ENCODE measurements at regions not wholly inside any gene's neighbourhood (a gene's known extent, or its start where the extent isn't known, plus 50 kb on each side); places are given as distances from the start of the nearest gene placed in this dataset.

DNA sequence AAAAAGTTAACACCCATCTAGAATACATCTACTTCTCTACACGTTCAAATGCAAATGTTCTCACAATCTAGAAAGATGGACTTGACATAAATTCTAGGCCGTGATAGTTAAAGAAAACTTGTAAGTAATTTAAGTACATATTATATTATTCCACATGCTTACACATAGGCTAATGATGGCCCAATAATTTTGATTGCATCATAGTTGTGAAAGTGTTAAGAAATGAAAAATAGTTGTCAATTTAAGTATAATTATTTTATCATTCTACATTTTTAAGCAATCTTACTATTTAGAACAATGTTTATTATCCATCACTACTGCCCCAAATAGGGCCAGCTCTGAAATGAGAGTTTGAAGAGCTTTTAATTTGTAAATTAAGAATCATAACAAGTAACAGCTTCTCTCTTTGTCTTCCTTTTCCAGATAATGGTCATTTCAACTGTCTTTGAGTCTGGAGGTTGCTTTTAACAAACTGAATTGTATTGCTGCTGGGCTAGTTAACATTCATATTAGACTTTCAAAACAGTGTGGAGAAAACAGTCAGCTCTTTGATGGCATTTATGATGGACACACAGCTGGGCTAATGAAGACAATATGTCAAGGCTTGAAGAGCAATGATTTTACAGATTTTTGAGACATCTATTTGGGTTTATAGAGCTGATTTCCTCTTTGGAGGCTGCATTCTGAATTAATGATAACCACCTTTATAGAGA, 246.1 kb upstream of the KCNH8 start:
- TF ChIP-seq POLR2A (IDR thresholded peaks at IDR 0.05), result no peak
- TF ChIP-seq, protein P1, sequence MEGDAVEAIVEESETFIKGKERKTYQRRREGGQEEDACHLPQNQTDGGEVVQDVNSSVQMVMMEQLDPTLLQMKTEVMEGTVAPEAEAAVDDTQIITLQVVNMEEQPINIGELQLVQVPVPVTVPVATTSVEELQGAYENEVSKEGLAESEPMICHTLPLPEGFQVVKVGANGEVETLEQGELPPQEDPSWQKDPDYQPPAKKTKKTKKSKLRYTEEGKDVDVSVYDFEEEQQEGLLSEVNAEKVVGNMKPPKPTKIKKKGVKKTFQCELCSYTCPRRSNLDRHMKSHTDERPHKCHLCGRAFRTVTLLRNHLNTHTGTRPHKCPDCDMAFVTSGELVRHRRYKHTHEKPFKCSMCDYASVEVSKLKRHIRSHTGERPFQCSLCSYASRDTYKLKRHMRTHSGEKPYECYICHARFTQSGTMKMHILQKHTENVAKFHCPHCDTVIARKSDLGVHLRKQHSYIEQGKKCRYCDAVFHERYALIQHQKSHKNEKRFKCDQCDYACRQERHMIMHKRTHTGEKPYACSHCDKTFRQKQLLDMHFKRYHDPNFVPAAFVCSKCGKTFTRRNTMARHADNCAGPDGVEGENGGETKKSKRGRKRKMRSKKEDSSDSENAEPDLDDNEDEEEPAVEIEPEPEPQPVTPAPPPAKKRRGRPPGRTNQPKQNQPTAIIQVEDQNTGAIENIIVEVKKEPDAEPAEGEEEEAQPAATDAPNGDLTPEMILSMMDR (IDR thresholded peaks at IDR 0.05), result no peak
